ENCODE measurements at regions not wholly inside any gene's neighbourhood (a gene's known extent, or its start where the extent isn't known, plus 50 kb on each side); places are given as distances from the start of the nearest gene placed in this dataset.

DNA sequence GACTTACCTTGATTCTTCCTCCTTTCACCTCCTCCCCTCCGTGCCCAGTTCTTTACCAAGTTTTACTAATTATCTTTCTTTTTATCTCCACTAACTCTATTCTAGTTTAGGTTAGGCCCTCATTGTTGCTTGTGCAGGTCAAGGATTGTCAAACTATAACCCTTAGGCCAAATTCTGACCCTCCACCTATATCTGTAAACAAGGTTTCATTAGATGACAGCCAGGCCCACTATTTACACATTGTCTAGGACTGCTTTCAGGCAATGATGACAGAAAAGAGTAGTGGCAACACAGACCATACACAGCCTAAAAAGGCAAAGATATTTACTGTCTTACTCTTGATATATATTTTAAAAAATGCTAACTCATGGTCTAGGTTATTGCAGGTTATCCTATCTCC is 212.0 kb downstream of the RAD51AP2 start:
- no peak for DNase-seq (ENCODE audit: low spot score)

DNA sequence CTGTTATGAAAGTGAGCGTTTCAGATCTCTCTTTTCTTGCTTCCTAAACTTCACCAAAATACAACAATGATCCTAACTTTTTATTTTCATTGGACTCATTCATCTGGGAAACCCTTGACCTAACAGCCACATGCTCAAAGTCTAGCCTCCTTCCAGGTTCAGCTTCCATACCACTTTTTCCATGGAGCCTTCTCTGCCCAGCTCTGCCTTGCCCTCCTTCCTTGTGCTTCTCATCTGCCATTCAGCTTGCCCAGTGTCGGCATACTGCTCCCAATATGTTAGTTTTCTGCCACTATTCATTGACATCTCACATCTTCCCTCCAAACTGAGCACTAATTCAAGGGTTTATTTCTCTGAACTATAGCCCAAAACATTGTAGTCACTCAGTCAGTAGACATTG is 214.7 kb downstream of the RAD51AP2 start:
- no peak for DNase-seq (ENCODE audit: low spot score)

DNA sequence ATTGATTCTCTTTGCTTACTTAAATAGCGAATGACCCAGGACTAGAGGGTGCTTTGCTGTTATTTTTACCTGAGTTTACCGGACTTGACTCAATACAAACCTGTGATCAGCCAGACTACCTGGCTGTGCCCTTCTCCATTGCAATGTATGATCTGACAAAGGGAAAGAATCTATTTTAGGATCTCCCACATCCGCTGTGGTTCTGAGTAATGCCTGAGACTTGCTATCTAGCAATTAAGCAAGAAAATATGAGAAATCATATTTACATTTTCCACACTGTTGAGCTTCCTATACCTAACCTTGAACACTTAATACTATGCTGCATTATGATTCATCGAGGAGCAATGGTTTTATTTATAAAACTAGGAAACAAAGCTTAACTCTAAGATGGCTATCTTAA is 215.2 kb downstream of the RAD51AP2 start:
- DNase-seq (ENCODE audit: low spot score) = no peak

DNA sequence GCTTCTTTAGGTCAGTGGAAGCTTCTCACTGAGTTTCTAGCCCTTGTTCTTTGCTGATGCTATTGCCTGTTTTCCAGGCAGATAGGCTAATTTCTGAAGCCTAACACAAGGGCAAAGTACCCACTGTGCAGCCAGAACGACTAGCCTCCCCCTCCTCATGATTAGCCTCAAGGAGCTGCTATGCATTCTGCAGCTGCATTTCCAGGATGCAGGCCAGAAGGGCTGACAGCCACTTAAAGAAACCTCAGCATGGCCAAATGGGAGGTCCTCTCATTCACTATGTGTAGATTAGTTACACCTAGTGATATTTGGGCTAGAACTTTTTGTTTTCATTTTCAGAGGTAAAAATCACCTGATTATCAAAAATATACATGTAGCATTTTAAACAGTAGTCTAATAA is 216.0 kb downstream of the RAD51AP2 start:
- no peak for DNase-seq (ENCODE audit: low spot score)

DNA sequence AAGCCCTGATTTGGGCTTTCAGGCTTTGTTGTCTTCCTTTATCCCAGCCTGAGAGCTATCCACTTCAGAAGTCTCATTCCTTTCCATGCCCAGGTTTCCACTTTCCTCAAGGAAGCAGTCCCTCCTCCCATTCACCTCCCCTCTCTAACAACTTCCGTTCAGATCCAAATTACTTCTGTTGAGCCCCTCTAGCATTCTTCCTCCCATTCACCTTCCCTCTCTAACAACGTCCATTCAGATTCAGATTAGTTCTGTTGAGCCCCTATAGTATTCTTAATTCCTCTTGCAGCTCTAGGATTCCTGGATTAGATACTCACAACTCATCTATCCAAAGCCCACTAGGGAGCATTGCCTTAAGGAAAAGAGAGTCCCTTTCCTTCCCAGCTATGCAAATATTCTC is 216.8 kb downstream of the RAD51AP2 start:
- DNase-seq (ENCODE audit: low spot score) = no peak

DNA sequence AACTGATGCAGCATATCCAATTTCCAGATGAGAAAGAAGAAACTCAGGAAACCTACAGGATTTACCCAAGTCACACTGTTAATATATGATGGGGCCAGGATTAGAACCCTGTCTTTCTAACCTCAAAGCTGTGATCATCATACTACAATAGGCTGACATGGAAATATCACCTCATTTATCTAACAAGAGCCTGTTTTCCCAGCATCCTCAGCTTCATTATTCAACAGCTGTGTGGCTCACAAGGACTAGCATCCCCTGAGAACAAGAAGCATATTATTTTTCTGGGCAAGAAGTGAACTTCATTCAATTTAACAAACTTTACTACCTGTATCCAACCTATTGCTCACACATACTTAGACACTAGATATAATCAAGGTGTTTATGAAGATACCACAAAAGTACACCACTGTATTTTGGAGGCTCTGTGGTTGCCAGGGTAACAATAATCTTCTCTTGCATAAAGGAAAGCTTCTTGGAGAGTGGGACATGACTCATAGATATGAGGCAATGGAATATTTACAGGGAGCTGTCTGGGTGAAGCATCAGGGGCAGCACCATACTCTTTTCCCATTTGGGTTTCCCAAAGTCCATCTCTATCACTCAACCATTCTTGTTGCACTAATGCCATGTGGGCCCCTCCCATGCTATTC is 218.2 kb downstream of the RAD51AP2 start:
- DNase-seq (ENCODE audit: low spot score) = no peak

DNA sequence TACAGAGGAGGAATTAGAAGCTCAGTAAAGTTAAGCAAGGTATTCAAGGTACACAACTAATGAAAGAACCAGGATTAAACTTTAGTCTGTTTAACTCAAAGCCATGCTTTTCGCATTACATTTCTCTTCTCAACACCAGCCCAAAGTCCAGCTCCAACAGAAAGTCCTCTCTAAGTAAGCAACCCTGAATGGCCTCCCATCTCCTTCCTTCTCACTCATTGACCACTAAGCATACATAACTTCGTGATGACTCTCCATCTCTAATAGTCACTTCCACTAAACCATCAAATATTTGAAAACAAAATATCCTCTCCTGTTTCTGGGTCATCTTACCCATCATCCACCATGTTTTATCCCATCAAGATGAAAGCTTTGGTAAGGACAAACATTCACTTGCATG is 219.8 kb downstream of the RAD51AP2 start:
- no peak for DNase-seq (ENCODE audit: low spot score)

DNA sequence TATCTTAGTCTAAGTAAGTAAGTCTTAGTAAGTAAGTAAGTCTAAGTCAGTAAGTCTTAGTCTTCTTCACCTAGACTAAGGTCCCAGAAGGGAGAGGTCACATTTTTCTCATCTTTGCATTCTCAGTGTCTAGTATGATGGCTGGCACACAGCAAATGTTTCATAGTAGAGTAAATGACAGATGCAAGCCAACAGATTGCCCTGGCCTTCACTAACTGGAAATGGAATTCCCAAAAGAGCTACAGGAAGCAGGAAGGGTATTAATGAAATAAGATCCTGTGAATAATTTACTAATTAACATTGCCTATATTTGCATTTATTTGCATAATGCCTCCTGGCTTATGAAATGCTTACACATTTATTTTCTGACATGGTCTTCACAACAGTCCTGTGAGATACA is 221.6 kb downstream of the RAD51AP2 start:
- DNase-seq (ENCODE audit: low spot score) = no peak

DNA sequence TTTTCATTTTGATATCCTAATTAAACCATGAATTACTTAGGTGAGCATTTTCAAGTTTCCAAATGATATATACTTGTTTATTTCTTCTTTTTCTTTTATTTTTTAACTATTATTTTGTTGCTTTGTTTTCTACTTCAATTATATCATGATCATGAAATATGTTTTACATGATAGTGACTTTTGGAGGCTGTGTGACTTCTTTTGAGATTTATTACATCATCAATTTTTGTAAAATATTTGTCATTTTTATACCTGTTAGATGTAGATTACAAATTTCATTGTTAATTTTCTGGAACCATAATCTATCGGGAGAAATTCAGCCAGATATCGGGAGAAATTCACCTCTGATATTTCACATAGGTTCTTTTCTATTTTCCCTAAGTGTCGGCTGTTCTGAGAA is 228.6 kb downstream of the RAD51AP2 start:
- DNase-seq (ENCODE audit: low spot score) = no peak

DNA sequence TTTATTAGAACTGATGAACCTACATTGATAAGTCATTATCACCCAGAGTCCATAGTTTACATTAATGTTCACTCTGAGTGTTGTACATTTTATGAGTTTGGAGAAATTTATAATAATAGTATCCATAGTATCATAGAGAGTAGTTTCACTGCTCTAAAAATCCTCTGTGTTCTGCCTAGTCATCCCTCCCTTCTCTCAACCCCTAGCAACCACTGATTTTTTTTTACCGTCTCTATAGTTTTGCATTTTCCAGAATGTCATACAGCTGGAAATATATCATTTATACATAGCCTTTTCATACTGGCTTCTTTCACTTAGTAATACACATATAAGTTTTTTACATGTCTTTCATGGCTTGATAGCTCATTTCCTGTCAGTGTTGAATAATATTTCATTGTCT is 231.1 kb downstream of the RAD51AP2 start:
- no peak for DNase-seq (ENCODE audit: low spot score)

DNA sequence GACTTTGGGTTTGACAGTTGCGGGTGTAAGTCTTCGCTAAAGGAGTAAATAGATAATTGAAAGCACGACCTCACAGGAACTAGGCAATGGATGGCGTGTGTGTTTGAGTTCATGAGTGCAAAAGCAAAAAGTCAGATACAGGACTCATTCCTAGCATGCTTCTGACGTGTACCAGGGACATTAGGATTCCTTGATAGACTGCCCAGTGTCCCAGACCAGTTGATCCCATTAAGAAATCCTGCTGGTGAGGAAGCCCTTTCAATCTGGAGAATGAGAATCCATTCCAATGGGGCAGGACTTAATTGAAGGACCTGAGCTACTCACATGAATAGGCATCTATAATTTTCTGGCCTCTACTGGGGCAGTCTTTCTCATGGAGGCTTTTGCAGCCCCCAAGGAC is 235.4 kb downstream of the RAD51AP2 start:
- no peak for DNase-seq (ENCODE audit: low spot score)

DNA sequence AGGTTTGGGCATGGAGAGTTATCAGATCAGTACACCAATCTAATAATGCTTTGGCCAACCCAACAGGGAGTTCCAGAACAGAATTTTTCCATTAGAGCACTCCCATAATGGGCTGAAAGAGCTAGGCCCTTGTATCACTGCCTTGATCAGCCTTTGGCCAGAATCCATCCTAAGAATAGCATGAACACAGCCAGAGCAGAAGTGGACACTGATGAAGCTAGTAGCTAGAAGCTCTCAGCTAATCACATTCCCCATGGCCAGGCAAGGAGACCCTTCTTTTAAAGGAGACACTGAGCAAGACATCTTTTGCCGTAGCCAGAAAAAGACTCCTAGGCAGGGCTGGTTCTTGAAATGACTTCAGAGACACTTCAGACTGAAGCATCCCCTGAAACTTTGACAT is 236.0 kb downstream of the RAD51AP2 start:
- no peak for DNase-seq (ENCODE audit: low spot score)

DNA sequence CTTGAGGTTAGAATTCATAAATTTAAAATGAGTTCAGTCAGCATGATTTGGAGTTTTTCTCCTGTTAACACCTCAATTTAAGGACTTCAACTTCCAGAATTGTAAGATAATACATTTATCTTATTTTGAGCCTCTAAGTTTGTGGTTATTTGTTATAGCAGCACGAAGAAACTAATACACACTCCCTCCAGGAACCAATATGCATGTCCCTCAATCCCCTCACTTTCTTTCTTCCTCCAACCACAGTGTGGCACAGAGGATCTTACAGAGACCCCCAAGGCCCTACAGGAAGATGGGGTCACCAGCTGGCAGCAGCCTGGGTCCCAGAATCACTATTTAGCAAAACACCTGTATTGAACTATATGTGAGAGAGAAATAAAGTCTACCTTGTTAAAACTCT is 242.0 kb downstream of the RAD51AP2 start:
- DNase-seq (ENCODE audit: low spot score) = no peak

DNA sequence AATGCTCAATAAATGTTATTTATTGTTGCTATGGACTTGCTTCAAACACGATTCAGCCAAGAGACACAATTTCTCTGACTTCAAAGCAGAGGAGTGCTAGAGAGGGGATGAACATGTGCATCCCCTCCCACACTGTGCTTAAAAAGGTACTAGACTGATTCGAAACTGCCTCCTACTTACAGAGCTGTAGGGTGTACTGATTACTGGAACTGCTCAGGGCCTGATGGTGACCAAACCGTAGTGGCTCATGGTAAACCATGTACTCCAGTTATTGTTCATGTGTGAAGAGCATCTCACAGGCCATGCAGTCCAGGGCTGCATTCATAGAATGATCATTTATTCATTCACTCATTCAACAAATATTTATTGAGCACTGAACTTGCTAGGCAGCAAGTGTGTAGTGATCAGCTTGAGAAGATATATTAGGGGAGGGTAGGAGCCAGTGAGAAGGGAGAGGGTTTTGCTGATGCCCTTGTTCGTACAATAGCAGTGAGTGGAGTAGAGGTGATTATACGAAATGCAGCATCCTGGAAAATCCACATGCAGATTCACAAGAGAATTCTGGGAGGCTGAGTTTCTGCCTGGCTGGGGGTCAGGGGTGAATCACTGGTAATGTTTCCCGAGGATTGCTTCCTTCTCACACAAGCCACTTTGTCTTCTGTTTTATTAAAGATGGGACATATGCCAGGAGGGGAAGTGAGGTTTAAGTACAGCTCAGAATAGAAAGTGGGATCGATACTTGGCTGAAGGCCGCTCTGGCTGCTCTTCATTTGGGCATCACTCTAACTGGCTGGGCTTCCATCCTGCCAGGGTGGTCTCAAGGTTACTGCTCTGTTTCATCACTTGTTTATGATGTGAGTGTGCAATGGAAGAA is 245.4 kb downstream of the RAD51AP2 start:
- no peak for DNase-seq (ENCODE audit: low spot score)

DNA sequence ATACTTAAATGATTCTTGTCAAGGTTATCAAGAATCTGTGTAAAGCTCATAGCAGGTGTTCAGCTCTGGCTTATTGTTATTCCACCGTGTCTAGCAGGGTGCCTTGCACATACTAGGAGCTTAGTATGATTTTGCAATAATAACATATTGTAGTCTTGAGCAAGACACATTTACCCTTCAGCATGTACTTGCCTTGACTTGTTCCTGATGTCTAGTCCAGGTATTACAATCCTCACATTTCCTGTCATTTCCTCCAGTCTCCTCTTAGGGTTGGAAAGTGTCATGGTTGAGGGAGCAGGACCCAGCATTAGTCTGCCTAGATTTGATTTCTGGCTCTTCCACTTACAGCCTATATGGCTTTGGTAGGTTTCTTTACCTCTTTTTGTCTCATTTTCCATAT is 246.1 kb downstream of the RAD51AP2 start:
- DNase-seq (ENCODE audit: low spot score) = no peak

DNA sequence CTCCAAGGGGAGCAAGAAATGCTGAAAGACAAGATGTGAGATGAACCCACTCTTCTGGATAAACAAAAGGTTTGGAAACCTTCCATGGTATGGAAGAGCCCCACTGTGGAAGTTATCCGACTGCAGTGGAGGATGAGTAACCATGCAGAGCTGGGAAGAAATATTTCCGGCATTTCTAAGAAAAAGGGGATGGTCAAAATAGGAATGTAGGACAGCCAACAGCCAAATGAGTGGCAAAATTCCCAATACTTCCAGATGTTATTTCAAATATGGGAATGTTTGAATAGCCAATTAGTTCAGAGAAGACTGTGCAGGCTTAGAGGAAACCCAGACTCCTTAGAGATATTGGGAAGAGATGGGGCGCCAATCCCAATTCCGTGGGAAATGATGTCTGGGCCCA is 246.8 kb downstream of the RAD51AP2 start:
- DNase-seq (ENCODE audit: low spot score) = no peak

DNA sequence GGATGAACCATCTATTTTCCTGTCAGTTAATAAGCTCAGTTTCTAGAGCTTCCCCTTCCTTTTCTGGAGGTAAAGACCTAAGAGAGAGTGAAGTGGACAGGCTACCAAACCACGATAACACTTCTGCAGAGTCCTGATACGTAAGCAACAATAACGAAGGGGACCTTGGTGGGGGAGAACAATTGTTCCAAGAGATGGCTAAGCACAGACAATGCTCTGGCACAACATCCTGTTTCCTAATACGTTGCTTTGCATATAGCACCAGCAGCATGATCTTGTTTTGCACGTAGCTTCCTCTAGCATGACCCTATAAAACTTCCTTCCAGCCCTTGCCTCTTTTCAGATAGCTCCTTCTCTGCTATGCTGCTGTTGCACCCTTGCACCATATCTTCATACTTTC is 247.3 kb downstream of the RAD51AP2 start:
- no peak for DNase-seq (ENCODE audit: low spot score)

DNA sequence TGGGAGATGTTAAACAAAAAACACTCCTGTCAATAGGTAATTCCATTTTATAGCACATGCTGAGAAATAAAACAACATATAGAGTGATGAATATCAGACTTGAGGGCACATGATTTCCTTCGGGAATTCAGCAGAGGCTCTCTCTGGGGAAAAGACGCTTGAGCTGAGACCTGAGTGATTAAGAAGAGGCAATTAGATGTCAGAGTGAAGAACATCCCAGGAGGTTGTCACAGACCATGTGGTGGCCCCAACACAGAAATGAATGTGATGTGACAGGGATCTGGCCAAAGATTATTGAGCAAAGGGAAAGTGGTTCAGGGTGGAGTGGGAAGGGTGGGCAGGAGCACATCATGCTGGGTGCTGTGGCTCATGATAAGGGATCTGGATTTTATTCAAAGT is 254.7 kb downstream of the RAD51AP2 start:
- no peak for DNase-seq (ENCODE audit: low spot score)

DNA sequence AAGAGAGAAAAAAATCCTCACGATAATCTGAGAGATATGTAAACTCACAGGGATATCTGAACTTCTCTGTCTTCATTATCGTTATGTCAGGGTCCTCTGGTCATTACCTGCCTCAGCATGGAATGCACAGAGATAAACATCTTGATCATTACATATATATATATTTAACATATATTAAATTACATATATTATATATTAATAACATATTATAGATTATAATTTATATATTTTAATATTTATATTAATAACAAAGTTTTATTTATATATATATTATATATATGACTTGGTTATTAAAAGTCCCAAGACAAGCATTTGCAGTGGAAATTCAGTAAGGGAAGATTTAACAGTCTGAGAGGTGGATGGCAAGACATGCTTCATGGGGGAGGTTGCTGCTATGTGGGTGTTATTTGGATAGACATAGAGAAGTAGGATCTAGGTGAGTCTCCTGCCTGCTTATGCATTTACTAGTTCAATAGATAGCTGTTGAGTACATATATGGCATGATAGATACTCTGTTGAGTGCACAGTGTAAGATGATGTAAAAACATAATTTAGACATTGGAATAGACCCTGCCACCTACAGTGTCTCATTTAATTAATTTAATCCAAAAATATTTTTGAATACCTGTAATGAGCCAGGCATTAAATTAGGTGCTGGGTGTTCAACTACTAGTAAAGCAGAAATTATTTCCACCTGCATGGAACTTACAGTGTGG is 255.2 kb downstream of the RAD51AP2 start:
- no peak for DNase-seq (ENCODE audit: low spot score)

DNA sequence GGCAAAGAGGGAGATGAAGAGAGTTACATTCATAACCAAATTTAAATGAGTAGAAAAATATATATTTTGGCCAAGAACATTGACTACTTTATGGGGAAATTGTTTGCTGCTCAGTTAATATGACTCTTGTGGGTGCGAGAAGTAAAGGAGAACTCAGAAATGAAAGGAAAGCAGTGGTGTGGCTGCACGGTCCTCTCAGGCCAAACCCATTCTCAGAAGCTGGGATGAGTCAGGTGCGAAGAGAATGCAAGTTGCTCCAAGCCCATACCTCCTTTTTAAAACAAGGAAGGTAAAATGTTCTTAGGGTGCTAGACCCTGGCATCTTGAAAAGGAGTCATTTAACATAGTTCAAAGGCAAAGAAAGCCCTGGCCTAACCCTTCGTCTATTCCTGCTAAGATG is 258.6 kb downstream of the RAD51AP2 start:
- no peak for DNase-seq (ENCODE audit: low spot score)

DNA sequence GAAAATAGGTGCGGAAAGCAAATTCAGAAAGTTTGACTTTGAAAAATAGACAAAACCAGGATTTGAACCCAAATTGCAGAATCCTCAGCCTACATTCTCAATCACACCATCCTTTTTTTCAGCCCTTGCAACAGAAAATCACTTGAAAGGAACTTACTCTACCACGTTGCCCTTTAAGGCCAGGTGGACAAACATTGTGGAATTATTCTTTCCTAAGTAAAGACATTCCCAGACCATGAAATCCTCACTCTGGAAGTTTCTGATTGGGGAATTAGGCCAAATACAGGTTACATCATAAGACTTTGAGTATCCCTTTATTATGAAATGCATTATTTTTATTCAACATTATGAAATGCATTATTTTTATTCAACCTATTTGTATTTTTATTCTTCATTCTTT is 259.4 kb downstream of the RAD51AP2 start:
- DNase-seq (ENCODE audit: low spot score) = no peak

DNA sequence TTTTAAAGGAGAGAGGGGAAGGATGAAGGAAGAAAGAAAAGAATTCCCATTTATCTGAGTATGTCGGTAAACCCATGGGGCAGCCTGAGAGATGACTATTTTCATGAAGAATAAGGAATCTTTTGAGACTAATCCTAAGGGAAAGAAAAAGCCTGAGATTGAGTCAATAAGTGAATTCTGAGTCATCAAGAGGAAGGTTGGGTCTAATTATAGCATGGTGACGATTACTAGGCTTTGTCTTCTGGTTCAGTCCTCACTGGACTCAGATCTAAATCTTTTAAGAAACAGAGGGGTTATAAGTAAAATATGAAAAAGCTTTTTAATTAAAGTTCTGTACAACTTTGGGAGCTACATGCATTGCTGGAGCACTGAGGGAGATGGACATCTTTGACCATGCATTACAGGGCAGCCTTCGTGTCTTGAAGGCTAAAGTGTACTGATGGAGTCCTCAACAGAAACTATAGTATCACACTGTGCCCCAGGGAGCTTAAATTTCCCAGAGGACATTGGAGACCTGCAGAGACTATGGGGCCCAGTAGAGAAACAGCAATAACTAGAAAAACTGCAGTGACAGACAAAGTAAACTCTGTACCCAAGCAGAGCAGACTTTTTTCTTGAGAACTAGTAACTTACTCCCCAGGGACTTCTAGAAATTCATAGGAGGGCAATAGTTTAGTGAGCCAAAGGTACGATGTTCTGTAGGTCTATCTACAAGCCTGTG is 260.9 kb downstream of the RAD51AP2 start:
- DNase-seq (ENCODE audit: low spot score) = no peak

DNA sequence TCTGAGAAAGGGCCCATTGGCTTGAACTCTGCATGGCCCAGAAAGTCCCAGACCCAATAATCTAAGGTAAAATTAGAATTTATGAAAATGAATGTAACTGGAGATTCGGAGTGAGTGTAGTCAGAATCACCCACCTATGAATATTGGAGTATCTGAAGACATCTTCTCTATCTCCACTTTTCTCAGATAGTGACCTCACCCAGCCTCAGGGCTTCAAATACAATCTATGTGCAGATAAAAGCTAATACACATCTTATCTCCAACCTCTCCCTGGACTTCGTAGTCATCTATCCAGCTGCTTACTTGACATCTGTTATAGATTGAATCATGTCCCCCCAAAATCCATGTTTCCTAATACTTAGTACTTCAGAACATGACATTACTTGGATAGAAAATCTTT is 263.2 kb downstream of the RAD51AP2 start:
- DNase-seq (ENCODE audit: low spot score) = no peak
